GM11168 (cell line): ENCODE measurements at regions not wholly inside any gene's neighbourhood (a gene's known extent, or its start where the extent isn't known, plus 50 kb on each side); places are given as distances from the start of the nearest gene placed in this dataset.
"Not testable (repeated sequence)": the region's sequence is repeated elsewhere in the genome, so short reads cannot be mapped to it uniquely, and the experiment has no call there.

Experiments
- in situ Hi-C: fragments of 300-500 bp; cut with MboI; formaldehyde crosslinking; loops from one replicate; pipeline ENCODE4 v1.12.0; 2022; ENCODE audit warnings: low sequenced_read_pairs; ENCODE audit not compliant: unreplicated experiment

DNA sequence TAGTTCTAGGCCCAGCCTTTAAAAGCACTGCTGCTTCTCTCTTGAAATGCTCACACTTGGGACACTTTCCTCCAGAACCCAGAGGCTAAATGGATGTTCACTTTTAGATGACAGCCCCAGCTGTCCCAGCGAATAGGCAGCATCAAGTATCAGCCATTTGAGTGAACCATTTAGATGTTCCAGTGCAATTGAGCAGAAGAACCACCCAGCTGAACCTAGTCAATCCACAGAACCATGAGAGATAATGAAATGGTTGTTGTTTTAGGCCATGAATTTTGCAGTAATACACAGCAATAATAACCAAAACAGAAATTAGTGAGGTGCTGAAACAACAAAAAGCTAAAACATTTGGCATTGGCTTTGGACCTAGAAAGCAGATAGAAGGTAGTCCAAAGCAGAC, 273.9 kb downstream of the ETV1 start:
- in situ Hi-C loops, result no loop called here

DNA sequence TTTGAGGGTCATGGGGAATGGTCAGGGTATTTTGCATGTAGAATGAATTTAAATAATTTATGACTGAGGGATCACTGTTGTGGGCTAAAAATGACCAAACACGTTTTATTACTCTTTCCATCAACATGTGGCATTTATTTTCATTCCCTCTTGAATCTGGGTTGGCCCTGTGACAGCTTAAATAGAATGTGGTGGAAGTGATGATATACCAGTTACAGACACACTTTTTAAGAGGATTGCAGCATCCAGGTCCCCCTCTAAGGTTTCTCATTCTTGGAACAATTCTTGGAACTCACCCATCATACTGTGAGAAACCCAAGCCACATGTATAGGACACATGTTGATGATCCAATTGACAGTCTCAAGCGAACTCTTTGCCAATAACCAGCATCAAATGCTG, 272.4 kb downstream of the ETV1 start:
- in situ Hi-C loops, result no loop called here

DNA sequence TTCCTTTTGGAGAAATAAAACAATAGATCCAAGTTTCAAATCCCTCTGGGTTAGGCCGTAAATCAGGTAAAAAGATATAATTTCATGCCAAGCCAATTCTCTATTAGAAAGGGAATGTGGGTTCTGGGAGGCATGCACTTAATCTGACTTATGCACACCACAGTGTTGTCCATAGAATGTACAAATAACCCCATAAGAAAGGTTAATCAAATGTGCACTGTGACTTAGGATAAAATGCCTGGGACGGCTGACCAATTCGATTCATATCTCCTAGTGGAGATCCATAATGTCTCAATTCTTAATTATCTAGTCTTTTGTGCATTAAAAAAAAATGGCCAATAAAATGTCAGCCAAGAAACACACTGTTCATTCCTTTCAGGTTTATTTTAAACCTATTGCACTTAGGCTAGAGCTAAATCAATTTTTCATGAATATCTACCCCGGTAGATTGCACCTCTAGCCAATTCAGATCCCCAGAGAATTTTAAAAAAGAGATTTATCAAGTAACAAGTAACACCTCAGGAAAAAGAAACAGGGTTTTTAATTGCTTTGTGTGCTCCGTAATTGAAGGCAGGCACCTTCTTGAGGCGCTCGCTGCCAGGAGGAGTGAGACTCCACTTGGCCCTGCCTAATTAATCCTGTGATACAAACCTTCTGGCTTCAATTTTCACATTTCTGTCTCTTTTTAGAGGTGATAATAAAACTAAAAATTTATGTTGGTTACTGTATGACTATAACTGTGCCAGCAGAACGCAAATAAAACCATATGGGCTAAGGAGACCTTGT, 265.1 kb downstream of the ETV1 start:
- in situ Hi-C loops, result no loop called here

- in situ Hi-C loops, result no loop called here
Observed at GRCh38 chr7:13724977-13725566, 264.4 kb downstream of the ETV1 start.

GRCh38 chr7:13725591-13725990, 263.9 kb downstream of the ETV1 start:
- in situ Hi-C loops, result no loop called here

GRCh38 chr7:13727279-13727678, 262.2 kb downstream of the ETV1 start:
- in situ Hi-C loops, result no loop called here

GRCh38 chr7:13727751-13728150, 261.7 kb downstream of the ETV1 start:
- in situ Hi-C loops, result no loop called here

- in situ Hi-C loops, result not testable (repeated sequence)
Observed at GRCh38 chr7:13728430-13728829, 261.0 kb downstream of the ETV1 start.

DNA sequence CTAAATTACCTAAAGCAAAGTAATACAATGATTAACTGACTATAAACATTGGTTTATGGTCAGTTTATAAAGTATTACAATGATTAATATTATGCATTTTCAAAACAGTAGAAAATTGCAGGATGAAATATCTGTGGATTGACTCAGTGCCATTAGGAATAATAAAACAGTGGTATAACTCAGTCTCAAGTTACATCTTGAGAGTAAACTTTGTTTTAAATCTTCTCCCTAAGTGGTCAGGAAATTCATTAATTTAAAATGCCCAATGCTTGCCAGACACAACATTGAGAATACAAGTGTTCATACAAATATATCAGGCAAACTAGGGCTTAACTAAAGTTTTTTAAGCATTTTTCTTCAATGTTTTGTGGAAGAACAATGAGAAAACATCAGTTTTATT, 257.8 kb downstream of the ETV1 start:
- in situ Hi-C loops, result no loop called here

- in situ Hi-C loops, result no loop called here
Observed at GRCh38 chr7:13737563-13737962, 251.9 kb downstream of the ETV1 start.

DNA sequence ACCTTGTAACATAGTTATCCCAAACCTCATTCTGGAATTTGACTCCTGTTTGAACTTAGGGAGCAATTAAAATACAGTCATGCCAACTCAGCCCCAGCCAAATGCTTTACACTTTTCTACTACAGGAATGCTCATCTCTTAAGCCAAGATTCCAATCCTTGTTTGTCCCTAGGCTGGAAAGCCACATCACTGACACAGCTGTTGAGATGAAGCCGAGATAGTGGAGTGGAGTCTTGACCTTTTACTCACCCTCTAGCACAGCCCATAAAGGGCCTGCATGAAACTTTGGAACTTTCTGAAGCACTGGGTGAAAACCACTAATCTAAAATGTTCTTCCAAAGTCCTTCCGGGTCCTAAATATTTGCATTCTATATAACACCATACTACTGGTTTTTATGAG, 247.3 kb downstream of the ETV1 start:
- in situ Hi-C loops, result no loop called here

DNA sequence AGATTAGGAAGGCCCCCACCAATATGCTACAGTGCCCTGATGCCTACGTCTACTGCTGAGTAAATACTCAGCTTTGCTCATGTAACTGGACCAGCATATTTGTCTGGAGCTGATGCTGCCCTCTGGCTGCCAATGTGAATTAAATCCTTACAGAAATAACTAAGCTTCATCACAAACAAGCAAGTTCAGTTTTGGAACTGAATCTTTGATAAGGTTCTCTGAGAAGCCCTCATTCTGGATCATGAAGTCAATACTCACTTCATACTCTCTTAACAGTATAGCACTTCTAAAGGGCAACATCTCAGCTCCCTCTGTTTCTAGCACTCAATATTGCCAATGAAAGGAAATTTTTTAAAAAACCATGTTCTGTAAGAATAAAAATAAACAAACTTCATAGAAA, 246.7 kb downstream of the ETV1 start:
- in situ Hi-C loops, result no loop called here

- in situ Hi-C loops, result no loop called here
Observed at GRCh38 chr7:13743226-13743625, 246.2 kb downstream of the ETV1 start.

GRCh38 chr7:13745530-13745929, 243.9 kb downstream of the ETV1 start:
- in situ Hi-C loops, result no loop called here

DNA sequence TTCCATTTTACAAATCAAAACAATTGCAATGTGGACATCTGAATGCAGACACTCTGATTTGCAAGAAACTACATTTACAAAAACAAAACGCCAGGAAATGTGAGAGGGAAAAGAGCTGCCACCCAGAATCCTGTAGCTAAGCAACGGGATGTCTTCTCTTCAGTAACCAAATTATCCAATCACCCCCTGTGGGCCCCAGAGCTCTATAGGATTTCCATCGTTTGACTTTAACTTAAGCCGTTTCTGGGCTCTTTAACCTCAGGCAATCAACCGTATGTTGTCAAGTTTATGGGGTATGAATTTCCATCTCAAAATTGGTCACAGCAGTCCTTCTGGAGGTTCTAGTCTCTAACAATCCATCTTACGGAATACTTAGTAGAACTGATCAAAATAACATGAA, 240.5 kb downstream of the ETV1 start:
- in situ Hi-C loops, result no loop called here

- in situ Hi-C loops, result no loop called here
Observed at GRCh38 chr7:13749636-13750035, 239.8 kb downstream of the ETV1 start.

DNA sequence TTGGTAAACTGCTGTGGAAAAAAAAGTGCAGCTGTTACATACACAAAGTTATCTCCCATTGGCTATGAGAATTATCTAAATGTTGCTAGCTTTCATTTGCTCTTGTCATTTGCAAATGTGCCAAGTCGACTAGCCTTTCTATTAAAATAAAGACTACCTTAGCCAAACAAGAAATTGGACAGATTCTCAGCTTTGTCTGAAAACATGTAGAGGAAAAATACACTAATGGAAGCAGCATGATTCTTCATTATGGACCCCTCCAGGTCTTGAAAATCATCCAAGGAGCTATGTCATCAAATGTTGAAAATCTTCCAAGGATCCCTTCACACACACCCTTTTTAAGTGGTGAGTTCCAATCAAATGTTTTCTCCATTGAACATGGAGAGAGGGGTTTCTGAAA, 237.7 kb downstream of the ETV1 start:
- in situ Hi-C loops, result no loop called here

DNA sequence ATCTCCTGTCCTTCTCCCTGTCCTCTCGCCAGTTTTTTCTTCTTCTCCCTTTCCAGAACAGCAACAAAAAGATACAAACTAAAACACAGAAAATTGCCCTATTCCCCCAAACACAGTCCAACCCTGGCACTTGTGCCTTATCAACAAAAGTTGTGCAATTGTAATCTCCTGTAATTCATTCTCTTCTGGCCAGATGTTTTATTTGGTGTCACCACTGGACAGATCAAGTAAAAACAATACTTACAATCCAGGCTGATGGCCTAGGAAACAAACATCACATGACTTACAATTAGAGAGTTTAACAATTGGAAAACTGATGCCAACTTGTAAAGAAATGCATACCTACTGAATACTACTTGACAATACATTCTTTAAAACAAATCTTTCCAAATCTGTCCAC, 231.6 kb downstream of the ETV1 start:
- in situ Hi-C loops, result no loop called here

DNA sequence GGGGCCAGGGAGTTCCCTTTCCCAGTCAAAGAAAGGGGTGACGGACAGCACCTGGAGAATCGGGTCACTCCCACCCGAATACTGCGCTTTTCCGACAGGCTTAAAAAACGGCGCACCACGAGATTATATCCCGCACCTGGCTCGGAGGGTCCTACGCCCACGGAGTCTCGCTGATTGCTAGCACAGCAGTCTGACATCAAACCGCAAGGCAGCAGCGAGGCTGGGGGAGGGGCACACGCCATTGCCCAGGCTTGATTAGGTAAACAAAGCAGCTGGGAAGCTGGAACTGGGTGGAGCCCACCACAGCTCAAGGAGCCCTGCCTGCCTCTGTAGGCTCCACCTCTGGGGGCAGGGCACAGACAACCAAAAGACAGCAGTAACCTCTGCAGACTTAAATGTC, 223.6 kb downstream of the ETV1 start:
- in situ Hi-C loops, result not testable (repeated sequence)

GRCh38 chr7:13770305-13770704, 219.2 kb downstream of the ETV1 start:
- in situ Hi-C loops, result no loop called here

- in situ Hi-C loops, result no loop called here
Observed at GRCh38 chr7:13774976-13775375, 214.5 kb downstream of the ETV1 start.

DNA sequence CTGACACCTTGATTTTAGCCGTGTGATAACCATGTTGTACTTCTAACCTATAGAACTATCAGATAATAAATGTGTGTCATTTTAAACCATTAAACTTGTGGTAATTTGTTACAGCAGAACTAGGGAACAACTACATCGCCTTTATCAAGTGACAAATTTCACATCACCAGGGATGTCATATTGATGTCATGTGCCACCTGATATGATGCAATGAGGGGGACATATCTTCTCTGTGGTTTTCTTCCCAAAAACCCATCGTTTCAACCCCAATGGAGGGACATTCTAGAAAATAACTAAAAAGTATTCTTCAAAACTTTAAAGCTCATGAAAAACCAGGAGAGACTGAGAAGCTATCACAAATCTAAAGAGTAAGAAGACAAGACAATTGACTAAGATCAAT, 212.2 kb downstream of the ETV1 start:
- in situ Hi-C loops, result no loop called here
